ENCODE measurements at regions not wholly inside any gene's neighbourhood (a gene's known extent, or its start where the extent isn't known, plus 50 kb on each side); places are given as distances from the start of the nearest gene placed in this dataset.

DNA sequence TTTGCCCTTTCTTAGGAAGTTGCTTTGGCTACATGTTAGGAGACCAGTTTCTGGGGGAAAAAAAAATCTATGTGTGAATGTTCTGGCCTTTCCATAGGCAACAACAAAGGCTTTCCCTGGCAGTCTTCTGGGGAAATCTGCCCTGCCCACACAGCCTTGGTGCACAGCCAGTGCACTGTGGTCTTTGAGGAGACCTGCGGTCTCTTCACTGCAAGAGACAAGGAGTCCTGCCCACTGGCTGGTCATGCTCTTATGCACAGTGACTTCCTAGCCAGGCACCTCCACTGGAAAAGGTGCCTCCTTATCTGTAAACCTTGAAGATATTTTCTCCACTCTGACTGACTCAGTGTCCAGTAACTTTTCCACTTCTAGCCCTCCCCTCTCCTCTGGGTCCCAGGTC lies 155.1 kb downstream of the SUCLA2 start:
- no peak overlapping the region for H2AK9ac ChIP-seq (replicated peaks; ENCODE audit: low read depth, low read length, poor library complexity)
- ATAC-seq (ENCODE audit: low read depth) (no peak), DNase-seq (no peak)
- H2AK5ac ChIP-seq (ENCODE audit: low read depth, low read length): no peak overlapping the region
- H3K36me3 ChIP-seq (ENCODE audit: control insufficient read depth, insufficient read depth, low read length): no peaks in the 10 kb centered on the region
- no peak overlapping the region for H3K18ac ChIP-seq (ENCODE audit: low read depth, low read length)
- intact Hi-C loops (cut with micrococcal nuclease) (no loop called here), in situ Hi-C loops (cut with MboI; ENCODE audit: low sequenced_read_pairs) (no loop called here), dilution Hi-C loops (cut with HindIII; ENCODE audit: low sequenced_read_pairs, unreplicated experiment) (no loop called here)
- no peak overlapping the region for H2AFZ ChIP-seq (replicated peaks; ENCODE audit: low read length, poor library complexity)
- H3K27ac ChIP-seq (ENCODE audit: insufficient read depth, low read length): no peak overlapping the region
- no peak overlapping the region for H3K9ac ChIP-seq (ENCODE audit: low read depth, low read length)
- WGBS, 2 experiments (ENCODE audit: extremely low coverage in 2 of 2, insufficient read length in 1 of 2): no CpG with 5 or more reads among the region's 1 CpG
- peaks cover 4% of the 10 kb centered on the region; the same call in 1 of the 2 replicates for H3K27me3 ChIP-seq (ENCODE audit: control insufficient read depth, insufficient read depth, low read length)
- TF ChIP-seq FOS (IDR thresholded peaks at IDR 0.05; ENCODE audit: low read depth, low read length): no peak
- no peak for TF ChIP-seq CEBPB (IDR thresholded peaks at IDR 0.05; ENCODE audit: low read depth, low read length)
- TF ChIP-seq MAFK (IDR thresholded peaks at IDR 0.05; ENCODE audit: low read depth, low read length): no peak
- TF ChIP-seq MAZ (IDR thresholded peaks at IDR 0.05; ENCODE audit: borderline replicate concordance, low read depth, low read length): no peak
- no peak for TF ChIP-seq MXI1 (IDR thresholded peaks at IDR 0.05; ENCODE audit: borderline replicate concordance, low read depth, low read length)
- TF ChIP-seq ELK1 (IDR thresholded peaks at IDR 0.05; ENCODE audit: borderline replicate concordance, low read depth, low read length): no peak
- no peak for TF ChIP-seq USF2 (IDR thresholded peaks at IDR 0.05; ENCODE audit: low read depth, low read length)
- no peak for TF ChIP-seq CTCF (conservative IDR thresholded peaks at IDR 0.05; ENCODE audit: low read depth, low read length)
- TF ChIP-seq RAD21 (IDR thresholded peaks at IDR 0.05; ENCODE audit: low read length): no peak
- H3K4me1 ChIP-seq (ENCODE audit: control insufficient read depth, insufficient read depth, low read length): no peaks in the 10 kb centered on the region
- POLR2A ChIA-PET (ENCODE audit: unreplicated experiment): no interaction called here
- no peak overlapping the region for H4K91ac ChIP-seq (ENCODE audit: insufficient read depth, low read depth, low read length)
- H4K5ac ChIP-seq (ENCODE audit: low read depth, low read length): no peak overlapping the region
- CTCF ChIA-PET: no interaction called here
- no peak overlapping the region for H3K14ac ChIP-seq (replicated peaks; ENCODE audit: low read depth, low read length)
- no peaks in the 10 kb centered on the region for H3K9me3 ChIP-seq (ENCODE audit: control insufficient read depth, insufficient read depth, low read length)
- no peak overlapping the region for H3K4me2 ChIP-seq (ENCODE audit: low read depth, low read length)
- H3K56ac ChIP-seq (ENCODE audit: extremely low read depth, insufficient read depth, low read length): no peak overlapping the region
- no peak overlapping the region for H3K4ac ChIP-seq (ENCODE audit: low read depth, low read length)
- H2BK15ac ChIP-seq (ENCODE audit: low read depth, low read length): no peak overlapping the region
- no peak overlapping the region for H3K4me3 ChIP-seq (ENCODE audit: insufficient read depth, low read depth, low read length)
- no peaks in the 10 kb centered on the region for H4K20me1 ChIP-seq (ENCODE audit: insufficient read depth, low read length)
- H2BK120ac ChIP-seq (ENCODE audit: low read depth, low read length): no peak overlapping the region
- H4K8ac ChIP-seq (ENCODE audit: low read depth in 2 of 2, low read length in 2 of 2): no peak overlapping the region
- H3K9me1 ChIP-seq (ENCODE audit: insufficient read depth, low read length): no peaks in the 10 kb centered on the region
- H2BK5ac ChIP-seq (ENCODE audit: low read depth, low read length, poor library complexity, severe bottlenecking): no peak overlapping the region
- no peaks in the 10 kb centered on the region for H3K79me1 ChIP-seq (ENCODE audit: low read depth in 1 of 2, low read length in 2 of 2)
- no TSS peak for BruUV-seq (replicated peaks)
- no peak overlapping the region for H3K23ac ChIP-seq (ENCODE audit: low read depth, low read length)
- H2BK20ac ChIP-seq (ENCODE audit: low read depth, low read length): no peak overlapping the region
